ENCODE measurements at regions not wholly inside any gene's neighbourhood (a gene's known extent, or its start where the extent isn't known, plus 50 kb on each side); places are given as distances from the start of the nearest gene placed in this dataset.

- H3K4me3 ChIP-seq (ENCODE audit: low read depth, low read length) = no peak overlapping the region
- no peak for TF ChIP-seq CTCF (IDR thresholded peaks at IDR 0.05; ENCODE audit: low read depth, low read length)
These were observed 670.6 kb downstream of the BCL11A start for GRCh38 chr2:59882822-59883221.

- no peak for TF ChIP-seq CTCF (IDR thresholded peaks at IDR 0.05; ENCODE audit: low read depth, low read length)
- no peak overlapping the region for H3K4me3 ChIP-seq (ENCODE audit: low read depth, low read length)
These were observed 671.2 kb downstream of the BCL11A start for GRCh38 chr2:59882279-59882678.

GRCh38 chr2:59881218-59881617 is 672.2 kb downstream of the BCL11A start:
- no peak overlapping the region for H3K4me3 ChIP-seq (ENCODE audit: low read depth, low read length)
- no peak for TF ChIP-seq CTCF (IDR thresholded peaks at IDR 0.05; ENCODE audit: low read depth, low read length)

- no peak for TF ChIP-seq CTCF (IDR thresholded peaks at IDR 0.05; ENCODE audit: low read depth, low read length)
- no peak overlapping the region for H3K4me3 ChIP-seq (ENCODE audit: low read depth, low read length)
These were observed 673.7 kb downstream of the BCL11A start for GRCh38 chr2:59879700-59880131.

- H3K4me3 ChIP-seq (ENCODE audit: low read depth, low read length) = no peak overlapping the region
- no peak for TF ChIP-seq CTCF (IDR thresholded peaks at IDR 0.05; ENCODE audit: low read depth, low read length)
These were observed 677.6 kb downstream of the BCL11A start for GRCh38 chr2:59875836-59876235.

GRCh38 chr2:59874971-59875755 is 678.3 kb downstream of the BCL11A start:
- TF ChIP-seq CTCF (IDR thresholded peaks at IDR 0.05; ENCODE audit: low read depth, low read length) = no peak
- no peak overlapping the region for H3K4me3 ChIP-seq (ENCODE audit: low read depth, low read length)

- TF ChIP-seq CTCF (IDR thresholded peaks at IDR 0.05; ENCODE audit: low read depth, low read length) = no peak
- no peak overlapping the region for H3K4me3 ChIP-seq (ENCODE audit: low read depth, low read length)
These were observed 679.1 kb downstream of the BCL11A start for GRCh38 chr2:59874361-59874760.

Data from WI38 (cell line).